Gastrocnemius medialis (tissue), 4 donors: ENCODE measurements at regions not wholly inside any gene's neighbourhood (a gene's known extent, or its start where the extent isn't known, plus 50 kb on each side); places are given as distances from the start of the nearest gene placed in this dataset.

ENCODE experiments used
- CTCF ChIP-seq, 5 experiments: fragments of 450-650 bp in 3 of 5; fragments of 200-600 bp in 2 of 5; sonication (generic) in 2 of 5; IDR thresholded peaks in 4 of 5; conservative IDR thresholded peaks in 1 of 5; 1 replicate in 4 of 5; 2 replicates in 1 of 5; pipeline ENCODE4 v1.5.1; 2016 to 2019; ENCODE audit warnings: antibody characterized with exemption in 5 of 5, mild to moderate bottlenecking in 3 of 5, moderate library complexity in 3 of 5
- POLR2A ChIP-seq, 2 donors: fragments of 450-650 bp; IDR thresholded peaks; one replicate each; pipeline ENCODE4 v1.6.1; 2017; ENCODE audit warnings: antibody characterized with exemption in 2 of 2, mild to moderate bottlenecking in 2 of 2, moderate library complexity in 2 of 2

- TF ChIP-seq CTCF (IDR thresholded peaks at IDR 0.05 in 4 of 5, conservative IDR thresholded peaks at IDR 0.05 in 1 of 5) (no peak), POLR2A (IDR thresholded peaks at IDR 0.05) (no peak)
Measured at GRCh38 chr13:79808475-79808874, 327.5 kb downstream of the NDFIP2 start.
